Adipocyte (in vitro differentiated cells): ENCODE measurements at regions not wholly inside any gene's neighbourhood (a gene's known extent, or its start where the extent isn't known, plus 50 kb on each side); places are given as distances from the start of the nearest gene placed in this dataset.

ENCODE experiments used
- DNase-seq: peaks from one replicate; pipeline ENCODE4 v3.0.0-alpha.2; 2015; ENCODE audit warnings: low read depth
- H3K27me3 ChIP-seq: replicated peaks from 2 replicates; pipeline ENCODE4 v1.7.0; 2013; ENCODE audit warnings: mild to moderate bottlenecking, low read length, moderate library complexity; ENCODE audit not compliant: control insufficient read depth, insufficient read depth
- H3K36me3 ChIP-seq: 2 replicates; pipeline ENCODE4 v1.7.0; 2013; ENCODE audit warnings: low read length, mild to moderate bottlenecking, moderate library complexity; ENCODE audit not compliant: control insufficient read depth, insufficient read depth, severe bottlenecking
- H3K4me1 ChIP-seq: 2 replicates; pipeline ENCODE4 v1.7.0; 2013; ENCODE audit warnings: mild to moderate bottlenecking, low read length, moderate library complexity; ENCODE audit not compliant: control insufficient read depth, insufficient read depth
- H3K4me3 ChIP-seq: 2 replicates; pipeline ENCODE4 v1.7.0; 2013; ENCODE audit warnings: mild to moderate bottlenecking, low read length, moderate library complexity
- H3K9ac ChIP-seq: 2 replicates; pipeline ENCODE4 v1.7.0; 2013; ENCODE audit warnings: mild to moderate bottlenecking, low read length, moderate library complexity
- H3K9me3 ChIP-seq: 2 replicates; pipeline ENCODE4 v1.7.0; 2013; ENCODE audit warnings: mild to moderate bottlenecking, low read length, moderate library complexity; ENCODE audit not compliant: control insufficient read depth

- no peak for DNase-seq
- peaks cover 5% of the 10 kb centered on the region for H3K27me3 ChIP-seq
- H3K4me1 ChIP-seq, result no peaks in the 10 kb centered on the region
- H3K9me3 ChIP-seq, result no peaks in the 10 kb centered on the region
- no peaks in the 10 kb centered on the region for H3K36me3 ChIP-seq
- H3K9ac ChIP-seq, result no peak overlapping the region
- H3K4me3 ChIP-seq, result no peak overlapping the region
Measured at GRCh38 chr12:97306147-97306546, 156.5 kb upstream of the RMST start.

GRCh38 chr12:97308576-97309198, 153.9 kb upstream of the RMST start:
- Histone ChIP-seq H3K27me3 (peaks cover 5% of the 10 kb centered on the region), H3K36me3 (no peaks in the 10 kb centered on the region), H3K4me1 (no peaks in the 10 kb centered on the region), H3K4me3 (no peak overlapping the region), H3K9me3 (no peaks in the 10 kb centered on the region), H3K9ac (no peak overlapping the region)
- peak; percentile 80 for DNase-seq

GRCh38 chr12:97309921-97310320, 152.7 kb upstream of the RMST start:
- H3K9ac ChIP-seq, result no peak overlapping the region
- no peaks in the 10 kb centered on the region for H3K9me3 ChIP-seq
- peaks cover 5% of the 10 kb centered on the region for H3K27me3 ChIP-seq
- H3K4me3 ChIP-seq, result no peak overlapping the region
- H3K36me3 ChIP-seq, result no peaks in the 10 kb centered on the region
- no peak for DNase-seq
- H3K4me1 ChIP-seq, result no peaks in the 10 kb centered on the region

- no peaks in the 10 kb centered on the region for H3K4me1 ChIP-seq
- H3K9ac ChIP-seq, result no peak overlapping the region
- no peak for DNase-seq
- H3K4me3 ChIP-seq, result no peak overlapping the region
- H3K27me3 ChIP-seq, result peaks cover 5% of the 10 kb centered on the region
- no peaks in the 10 kb centered on the region for H3K9me3 ChIP-seq
- H3K36me3 ChIP-seq, result no peaks in the 10 kb centered on the region
Measured at GRCh38 chr12:97312570-97313135, 150.0 kb upstream of the RMST start.

- H3K9me3 ChIP-seq, result no peaks in the 10 kb centered on the region
- no peak overlapping the region for H3K9ac ChIP-seq
- H3K4me3 ChIP-seq, result no peak overlapping the region
- H3K36me3 ChIP-seq, result no peaks in the 10 kb centered on the region
- DNase-seq, result no peak
- H3K27me3 ChIP-seq, result peaks cover 5% of the 10 kb centered on the region
- H3K4me1 ChIP-seq, result no peaks in the 10 kb centered on the region
Measured at GRCh38 chr12:97313471-97314190, 149.0 kb upstream of the RMST start.

- H3K9ac ChIP-seq, result no peak overlapping the region
- H3K9me3 ChIP-seq, result no peaks in the 10 kb centered on the region
- H3K27me3 ChIP-seq, result peaks cover 9% of the 10 kb centered on the region
- no peaks in the 10 kb centered on the region for H3K4me1 ChIP-seq
- H3K36me3 ChIP-seq, result no peaks in the 10 kb centered on the region
- no peak for DNase-seq
- no peak overlapping the region for H3K4me3 ChIP-seq
Measured at GRCh38 chr12:97316321-97316720, 146.3 kb upstream of the RMST start.

- H3K27me3 ChIP-seq, result peaks cover 14% of the 10 kb centered on the region
- H3K9me3 ChIP-seq, result no peaks in the 10 kb centered on the region
- no peak overlapping the region for H3K9ac ChIP-seq
- no peak for DNase-seq
- H3K4me3 ChIP-seq, result no peak overlapping the region
- H3K4me1 ChIP-seq, result no peaks in the 10 kb centered on the region
- H3K36me3 ChIP-seq, result no peaks in the 10 kb centered on the region
Measured at GRCh38 chr12:97321621-97322020, 141.0 kb upstream of the RMST start.

- Histone ChIP-seq H3K4me1 (no peaks in the 10 kb centered on the region), H3K4me3 (no peak overlapping the region), H3K27me3 (peaks cover 14% of the 10 kb centered on the region), H3K9ac (no peak overlapping the region), H3K9me3 (no peaks in the 10 kb centered on the region), H3K36me3 (no peaks in the 10 kb centered on the region)
- no peak for DNase-seq
Measured at GRCh38 chr12:97322388-97322787, 140.2 kb upstream of the RMST start.

GRCh38 chr12:97323154-97323553, 139.4 kb upstream of the RMST start:
- H3K36me3 ChIP-seq, result no peaks in the 10 kb centered on the region
- no peak for DNase-seq
- H3K27me3 ChIP-seq, result peaks cover 14% of the 10 kb centered on the region
- H3K9ac ChIP-seq, result no peak overlapping the region
- H3K4me3 ChIP-seq, result no peak overlapping the region
- no peaks in the 10 kb centered on the region for H3K4me1 ChIP-seq
- no peaks in the 10 kb centered on the region for H3K9me3 ChIP-seq

- no peaks in the 10 kb centered on the region for H3K36me3 ChIP-seq
- no peak overlapping the region for H3K9ac ChIP-seq
- H3K4me1 ChIP-seq, result no peaks in the 10 kb centered on the region
- H3K9me3 ChIP-seq, result no peaks in the 10 kb centered on the region
- no peak for DNase-seq
- no peak overlapping the region for H3K4me3 ChIP-seq
- H3K27me3 ChIP-seq, result peaks cover 10% of the 10 kb centered on the region
Measured at GRCh38 chr12:97324471-97324870, 138.1 kb upstream of the RMST start.

- no peaks in the 10 kb centered on the region for H3K27me3 ChIP-seq
- no peak for DNase-seq
- H3K4me1 ChIP-seq, result no peaks in the 10 kb centered on the region
- no peaks in the 10 kb centered on the region for H3K9me3 ChIP-seq
- no peaks in the 10 kb centered on the region for H3K36me3 ChIP-seq
- no peak overlapping the region for H3K9ac ChIP-seq
- no peak overlapping the region for H3K4me3 ChIP-seq
Measured at GRCh38 chr12:97335115-97335514, 127.5 kb upstream of the RMST start.
